Left lung (tissue), 4 donors: ENCODE measurements at regions not wholly inside any gene's neighbourhood (a gene's known extent, or its start where the extent isn't known, plus 50 kb on each side); places are given as distances from the start of the nearest gene placed in this dataset.
A peak's percentile ranks its signal among the peaks of the same experiment; 100 is the strongest.

Experiments used
- ATAC-seq: fragments of 200-7000 bp; cut with Tn5 transposase; one replicate; pipeline ENCODE4 v1.9.1; 2020; ENCODE audit warnings: moderate library complexity
- DNase-seq, 4 donors: peaks; one replicate each; pipeline ENCODE4 v3.0.0-alpha.2; 2013 to 2020
- H3K27ac ChIP-seq, 2 donors: fragments of 200-600 bp; sonication (generic) in 1 of 2; one replicate each; pipeline versions ENCODE4 v1.5.0 to v1.8.0; 2020 to 2021
- H3K27me3 ChIP-seq, 2 donors: fragments of 200-600 bp; sonication (generic) in 1 of 2; one replicate each; pipeline versions ENCODE4 v1.5.0 to v1.8.0; 2020 to 2021
- H3K36me3 ChIP-seq, 2 donors: fragments of 200-600 bp; sonication (generic) in 1 of 2; one replicate each; pipeline versions ENCODE4 v1.5.0 to v1.8.0; 2020 to 2021
- H3K4me1 ChIP-seq, 2 donors: fragments of 200-600 bp; one replicate each; pipeline ENCODE4 v1.8.0; 2021
- H3K4me3 ChIP-seq, 2 donors: fragments of 200-600 bp; sonication (generic) in 1 of 2; one replicate each; pipeline versions ENCODE4 v1.5.0 to v1.8.0; 2020 to 2021; ENCODE audit warnings: mild to moderate bottlenecking in 1 of 2
- H3K9me3 ChIP-seq, 2 donors: fragments of 200-600 bp; sonication (generic) in 1 of 2; one replicate each; pipeline versions ENCODE4 v1.5.0 to v1.8.0; 2020 to 2021
- CTCF ChIP-seq, 2 donors: fragments of 200-600 bp; sonication (generic) in 1 of 2; IDR thresholded peaks; one replicate each; pipeline versions ENCODE4 v1.5.0 to v1.8.0; 2021; ENCODE audit warnings: antibody characterized with exemption in 2 of 2
- intact Hi-C, 2 donors: fragments of 100-400 bp; cut with DNase I; formaldehyde crosslinking; loops; one replicate each; pipeline versions ENCODE4 v1.11.2 to v1.14.2; 2022
- donor health status: DM: no; HTN: yes; CAD: no.
- donor health status: DM: no; HTN: no; CAD: no.

- no peaks in the 10 kb centered on the region for H3K27me3 ChIP-seq
- H3K4me1 ChIP-seq, result peaks cover 23 to 86% of the 10 kb centered on the region in 2 donors
- H3K36me3 ChIP-seq, result no peaks in the 10 kb centered on the region
- H3K27ac ChIP-seq, result peak overlapping the region in 1 of 2 donors; percentile 33
- DNase-seq (no peak), ATAC-seq (no peak)
- intact Hi-C loops, result no loop called here
- H3K9me3 ChIP-seq, result peaks cover 0 to 2% of the 10 kb centered on the region in 2 donors
- H3K4me3 ChIP-seq, result no peak overlapping the region
- no peak for TF ChIP-seq CTCF (IDR thresholded peaks at IDR 0.05)
These were observed 97.7 kb upstream of the PTPN1 start for GRCh38 chr20:50412499-50412898.

- Histone ChIP-seq H3K36me3 (no peaks in the 10 kb centered on the region), H3K27ac (peak overlapping the region in 1 of 2 donors; percentile 33), H3K4me1 (peaks cover 23 to 87% of the 10 kb centered on the region in 2 donors), H3K27me3 (no peaks in the 10 kb centered on the region), H3K9me3 (peaks cover 0 to 2% of the 10 kb centered on the region in 2 donors), H3K4me3 (no peak overlapping the region)
- no peak for TF ChIP-seq CTCF (IDR thresholded peaks at IDR 0.05)
- DNase-seq (no peak), ATAC-seq (no peak)
- intact Hi-C loops, result no loop called here
These were observed 97.1 kb upstream of the PTPN1 start for GRCh38 chr20:50413088-50413500.

DNA sequence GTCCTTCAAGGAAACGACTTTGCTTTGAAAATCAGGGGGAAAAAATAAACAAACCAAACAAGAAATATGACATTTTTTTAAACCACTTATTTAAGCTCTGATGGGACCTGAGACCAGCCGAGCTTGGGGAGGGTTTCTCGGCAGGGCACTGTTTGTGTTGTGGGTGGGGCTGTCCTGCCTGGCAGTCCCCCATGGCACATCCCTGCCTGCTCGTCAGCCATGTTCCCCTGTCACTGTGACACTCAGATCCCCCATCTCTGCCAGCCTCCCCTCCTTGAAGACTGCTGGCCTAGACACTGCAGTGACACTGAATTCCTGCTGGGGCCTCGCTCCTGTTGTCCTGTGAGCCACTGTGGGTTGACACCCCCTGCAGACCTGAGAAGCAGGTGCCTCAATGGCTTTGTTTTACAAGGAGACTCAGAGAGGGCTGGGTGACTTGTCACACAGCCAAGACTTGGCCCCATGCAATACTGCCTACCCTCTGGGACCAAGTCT is 95.1 kb upstream of the PTPN1 start:
- DNase-seq (peak in 2 of 4 donors; percentile 68 to 78), ATAC-seq (peak; percentile 77)
- Histone ChIP-seq H3K27ac (peak overlapping the region; percentile 87 to 93), H3K27me3 (no peaks in the 10 kb centered on the region), H3K4me3 (no peak overlapping the region), H3K36me3 (no peaks in the 10 kb centered on the region), H3K4me1 (peaks cover 23 to 84% of the 10 kb centered on the region in 2 donors), H3K9me3 (peaks cover 0 to 2% of the 10 kb centered on the region in 2 donors)
- no peak for TF ChIP-seq CTCF (IDR thresholded peaks at IDR 0.05)
- intact Hi-C loops, result no loop called here

- ATAC-seq (peak; percentile 87), DNase-seq (peak; percentile 94 to 98 (median 96))
- intact Hi-C loops, result no loop called here
- Histone ChIP-seq H3K9me3 (no peaks in the 10 kb centered on the region), H3K36me3 (no peaks in the 10 kb centered on the region), H3K27me3 (no peaks in the 10 kb centered on the region), H3K4me3 (no peak overlapping the region), H3K27ac (peak overlapping the region; percentile 87 to 93), H3K4me1 (peaks cover 23 to 77% of the 10 kb centered on the region in 2 donors)
- TF ChIP-seq CTCF (IDR thresholded peaks at IDR 0.05), result no peak
These were observed 94.5 kb upstream of the PTPN1 start for GRCh38 chr20:50415516-50416268.

DNA sequence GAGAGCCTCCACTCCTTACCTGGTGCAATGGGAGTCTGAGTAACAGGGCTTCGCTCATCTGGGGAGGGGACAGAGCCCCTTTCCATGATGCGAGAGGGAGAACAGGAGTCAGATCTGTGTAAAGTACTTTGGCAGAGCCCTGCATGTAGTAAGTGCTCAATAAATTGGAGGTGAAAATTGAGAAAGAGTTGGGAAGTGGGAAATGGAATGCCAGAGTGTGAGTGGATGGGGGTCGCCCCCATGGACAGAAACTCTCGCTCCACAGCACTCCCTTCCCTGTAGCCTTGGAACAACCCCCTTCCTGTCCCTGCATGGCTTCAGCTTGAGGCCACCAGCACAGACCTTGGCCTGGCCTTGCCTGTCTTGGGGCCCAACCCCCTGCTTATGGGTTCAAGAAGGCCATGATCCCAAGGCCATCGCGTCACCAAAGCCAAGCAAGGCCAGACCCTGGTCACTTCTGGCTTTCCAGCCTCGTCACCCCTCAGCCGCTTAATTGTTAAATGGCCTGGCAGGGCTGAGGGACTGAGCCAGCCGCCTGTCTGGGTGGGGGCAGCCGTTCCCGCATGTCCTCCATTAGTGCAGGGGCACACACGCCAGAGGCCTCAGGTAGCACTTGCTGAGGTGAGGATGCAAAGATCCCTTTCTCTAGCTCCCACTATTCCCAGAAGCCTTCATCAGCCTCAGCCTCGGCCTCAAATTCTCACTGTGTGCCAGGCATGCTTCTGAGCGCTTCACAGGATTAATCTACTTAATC is 93.7 kb upstream of the PTPN1 start:
- no peaks in the 10 kb centered on the region for H3K27me3 ChIP-seq
- no peak overlapping the region for H3K4me3 ChIP-seq
- intact Hi-C loops, result no loop called here
- DNase-seq (no peak), ATAC-seq (peak; percentile 30)
- TF ChIP-seq CTCF (IDR thresholded peaks at IDR 0.05), result no peak
- peaks cover 23 to 71% of the 10 kb centered on the region in 2 donors for H3K4me1 ChIP-seq
- peaks cover 0 to under 1% of the 10 kb centered on the region in 2 donors for H3K9me3 ChIP-seq
- no peaks in the 10 kb centered on the region for H3K36me3 ChIP-seq
- H3K27ac ChIP-seq, result peak overlapping the region; percentile 87 to 93
